ENCODE measurements at regions not wholly inside any gene's neighbourhood (a gene's known extent, or its start where the extent isn't known, plus 50 kb on each side); places are given as distances from the start of the nearest gene placed in this dataset.

GRCh38 chr2:43011158-43011491 lies 215.3 kb downstream of the ZFP36L2 start:
- peaks cover 11% of the 10 kb centered on the region; the same call in 2 of the 3 replicates for H3K4me1 Mint-ChIP-seq
- Histone ChIP-seq H3K4me1 (ENCODE audit: insufficient read depth) (peaks cover 7% of the 10 kb centered on the region; the same call in 1 of the 2 replicates), H3K9me2 (ENCODE audit: insufficient read depth) (0 out of 2 replicates have a peak, but pooled peaks cover 3% of the 10 kb centered on the region)

More at GRCh38 chr2:43011158-43011491, 215.3 kb downstream of the ZFP36L2 start:
- H3K27ac Mint-ChIP-seq = no peak overlapping the region
- H3K36me3 Mint-ChIP-seq (ENCODE audit: low read depth) = peaks cover 6% of the 10 kb centered on the region; the same call in 1 of the 3 replicates
- DNase-seq (ENCODE audit: low spot score) (no peak), ATAC-seq (no peak)
- Histone ChIP-seq H3K27ac (ENCODE audit: low read depth) (no peak overlapping the region), H3K36me3 (ENCODE audit: insufficient read depth) (no peaks in the 10 kb centered on the region), H3K4me3 (no peak overlapping the region), H3K27me3 (ENCODE audit: insufficient read depth) (no peaks in the 10 kb centered on the region), H3K79me2 (replicated peaks; ENCODE audit: insufficient read depth) (no peaks in the 10 kb centered on the region), H3F3A (replicated peaks; ENCODE audit: low read depth) (no peaks in the 10 kb centered on the region), H3K4me2 (no peak overlapping the region), H4K20me1 (replicated peaks; ENCODE audit: insufficient read depth) (no peaks in the 10 kb centered on the region), H2AFZ (no peak overlapping the region)
- TF ChIP-seq ZNF462 (CRISPR knock-in tag; IDR thresholded peaks at IDR 0.05) (no peak), ETS1 (IDR thresholded peaks at IDR 0.05) (no peak), JUNB (IDR thresholded peaks at IDR 0.05; ENCODE audit: unreplicated experiment) (no peak), POLR2AphosphoS5 (IDR thresholded peaks at IDR 0.05; ENCODE audit: low read depth) (no peak), ZNF114 (CRISPR knock-in tag; IDR thresholded peaks at IDR 0.05) (no peak), CREB1 (CRISPR knock-in tag; IDR thresholded peaks at IDR 0.05; ENCODE audit: low read depth) (no peak), NANOG (IDR thresholded peaks at IDR 0.05; ENCODE audit: borderline replicate concordance) (no peak), CTCF (conservative IDR thresholded peaks at IDR 0.05; ENCODE audit: low read depth in 2 of 2) (no peak), EZH2phosphoT487 (IDR thresholded peaks at IDR 0.05; ENCODE audit: unreplicated experiment) (no peak), STAT1 (IDR thresholded peaks at IDR 0.05; ENCODE audit: unreplicated experiment) (no peak)
- H3K27me3 Mint-ChIP-seq (ENCODE audit: insufficient read depth, low read depth, poor library complexity) = peaks cover 7% of the 10 kb centered on the region
- H3K4me3 Mint-ChIP-seq = no peak overlapping the region
- H3K9me3 Mint-ChIP-seq = peaks cover 6% of the 10 kb centered on the region; the same call in 2 of the 3 replicates

Measured in GM23338 (cell line).